GM19351 (cell line): ENCODE measurements at regions not wholly inside any gene's neighbourhood (a gene's known extent, or its start where the extent isn't known, plus 50 kb on each side); places are given as distances from the start of the nearest gene placed in this dataset.
"Not testable (repeated sequence)": the region's sequence is repeated elsewhere in the genome, so short reads cannot be mapped to it uniquely, and the experiment has no call there.

Experiments used
- ATAC-seq: cut with Tn5 transposase; IDR thresholded peaks from one replicate; pipeline ENCODE4 v1.9.1; 2021; ENCODE audit warnings: mild to moderate bottlenecking, moderate library complexity; ENCODE audit not compliant: unreplicated experiment

- peak; percentile 53 for ATAC-seq
Measured at GRCh38 chr6:85360794-85361642, 88.9 kb upstream of the NT5E start.

GRCh38 chr6:85357651-85358050 is 92.2 kb upstream of the NT5E start:
- ATAC-seq: no peak

GRCh38 chr6:85356743-85357142 is 93.1 kb upstream of the NT5E start:
- not testable (repeated sequence) for ATAC-seq

GRCh38 chr6:85355816-85356215 is 94.1 kb upstream of the NT5E start:
- no peak for ATAC-seq

GRCh38 chr6:85354761-85355618 is 94.9 kb upstream of the NT5E start:
- peak; percentile 91 for ATAC-seq

GRCh38 chr6:85353012-85353411 is 96.9 kb upstream of the NT5E start:
- no peak for ATAC-seq

- no peak for ATAC-seq
Measured at GRCh38 chr6:85348643-85349042, 101.2 kb upstream of the NT5E start.

- no peak for ATAC-seq
Measured at GRCh38 chr6:85347812-85348211, 102.1 kb upstream of the NT5E start.

GRCh38 chr6:85346196-85346595 is 103.7 kb upstream of the NT5E start:
- ATAC-seq: no peak

- no peak for ATAC-seq
Measured at GRCh38 chr6:85344996-85345395, 104.9 kb upstream of the NT5E start.

- ATAC-seq: no peak
Measured at GRCh38 chr6:85343428-85343827, 106.5 kb upstream of the NT5E start.

- ATAC-seq: no peak
Measured at GRCh38 chr6:85329196-85329595, 120.7 kb upstream of the NT5E start.

- not testable (repeated sequence) for ATAC-seq
Measured at GRCh38 chr6:85325811-85326210, 124.1 kb upstream of the NT5E start.

- peak; percentile 90 for ATAC-seq
Measured at GRCh38 chr6:85323435-85324040, 126.3 kb upstream of the NT5E start.

- no peak for ATAC-seq
Measured at GRCh38 chr6:85322446-85323105, 127.3 kb upstream of the NT5E start.

GRCh38 chr6:85321906-85322305 is 128.0 kb upstream of the NT5E start:
- no peak for ATAC-seq

GRCh38 chr6:85314586-85314985 is 135.3 kb upstream of the NT5E start:
- ATAC-seq: no peak

GRCh38 chr6:85300581-85300980 is 149.3 kb upstream of the NT5E start:
- ATAC-seq: no peak

GRCh38 chr6:85298553-85298952 is 151.3 kb upstream of the NT5E start:
- no peak for ATAC-seq

- no peak for ATAC-seq
Measured at GRCh38 chr6:85291326-85291725, 158.6 kb upstream of the NT5E start.

GRCh38 chr6:85287654-85288053 is 162.2 kb upstream of the NT5E start:
- ATAC-seq: no peak
